Smooth muscle cell (in vitro differentiated cells): ENCODE measurements at regions not wholly inside any gene's neighbourhood (a gene's known extent, or its start where the extent isn't known, plus 50 kb on each side); places are given as distances from the start of the nearest gene placed in this dataset.

Source experiments
- DNase-seq: peaks from one replicate; lab custom pipeline; 2025; ENCODE audit not compliant: unreplicated experiment; lab: John Stamatoyannopoulos, UW
- H2AFZ ChIP-seq: fragments of 200-600 bp; sonication (generic); 2 replicates; pipeline ENCODE4 v1.6.0; 2016; ENCODE audit warnings: antibody characterized with exemption, low read depth, mild to moderate bottlenecking
- H3F3A ChIP-seq: fragments of 200-600 bp; sonication (generic); 2 replicates; pipeline ENCODE4 v1.6.0; 2017; ENCODE audit warnings: antibody characterized with exemption, low read depth
- H3K27ac ChIP-seq: fragments of 200-600 bp; sonication (generic); 2 replicates; pipeline ENCODE4 v1.5.1; 2016; ENCODE audit warnings: low read depth, mild to moderate bottlenecking
- H3K27me3 ChIP-seq: fragments of 200-600 bp; sonication (generic); 2 replicates; pipeline ENCODE4 v1.6.1; 2016; ENCODE audit warnings: low read depth, mild to moderate bottlenecking
- H3K36me3 ChIP-seq: fragments of 200-600 bp; sonication (generic); 2 replicates; pipeline ENCODE4 v1.5.1; 2016; ENCODE audit warnings: low read depth
- H3K4me1 ChIP-seq: fragments of 200-600 bp; sonication (generic); 2 replicates; pipeline ENCODE4 v1.5.1; 2016; ENCODE audit warnings: low read depth
- H3K4me2 ChIP-seq: fragments of 200-600 bp; sonication (generic); 2 replicates; pipeline ENCODE4 v1.6.0; 2016; ENCODE audit warnings: mild to moderate bottlenecking
- H3K4me3 ChIP-seq: fragments of 200-600 bp; sonication (generic); 2 replicates; pipeline ENCODE4 v1.5.1; 2016; ENCODE audit warnings: mild to moderate bottlenecking
- H3K79me2 ChIP-seq: fragments of 200-600 bp; sonication (generic); 2 replicates; pipeline ENCODE4 v1.6.0; 2016; ENCODE audit warnings: low read depth, mild to moderate bottlenecking
- H3K9ac ChIP-seq: fragments of 200-600 bp; sonication (generic); 2 replicates; pipeline ENCODE4 v1.6.0; 2016; ENCODE audit warnings: low read depth
- H3K9me3 ChIP-seq: fragments of 200-600 bp; sonication (generic); replicated peaks from 2 replicates; pipeline ENCODE4 v1.5.1; 2016; ENCODE audit warnings: low read depth
- H4K20me1 ChIP-seq: fragments of 200-600 bp; sonication (generic); 2 replicates; pipeline ENCODE4 v1.6.0; 2016; ENCODE audit warnings: low read depth
- CTCF ChIP-seq: fragments of 200-600 bp; sonication (generic); IDR thresholded peaks from 2 replicates; pipeline ENCODE4 v1.5.1; 2017; ENCODE audit warnings: borderline replicate concordance, mild to moderate bottlenecking, antibody characterized with exemption; ENCODE audit not compliant: insufficient read depth, poor library complexity, severe bottlenecking
- WGBS: methylation state at CpG from one replicate; pipeline ENCODE4 v1.1.7; 2016; ENCODE audit warnings: low lambda C conversion rate; 5-methylcytosine and 5-hydroxymethylcytosine counted together

GRCh38 chr10:61232780-61233179 is 220.4 kb downstream of the TMEM26 start:
- no peak overlapping the region for H3K9ac ChIP-seq
- peaks cover 3% of the 10 kb centered on the region for H3K9me3 ChIP-seq
- H3K36me3 ChIP-seq = no peaks in the 10 kb centered on the region
- no peaks in the 10 kb centered on the region for H3F3A ChIP-seq
- no peaks in the 10 kb centered on the region for H4K20me1 ChIP-seq
- H3K79me2 ChIP-seq = no peaks in the 10 kb centered on the region
- H3K4me1 ChIP-seq = no peaks in the 10 kb centered on the region
- H3K27ac ChIP-seq = no peak overlapping the region
- no peak for DNase-seq
- no peak overlapping the region for H3K4me3 ChIP-seq
- H3K4me2 ChIP-seq = no peak overlapping the region
- no peaks in the 10 kb centered on the region for H3K27me3 ChIP-seq
- no peak for TF ChIP-seq CTCF
- no peak overlapping the region for H2AFZ ChIP-seq

- no peaks in the 10 kb centered on the region for H3K79me2 ChIP-seq
- no peak overlapping the region for H3K27ac ChIP-seq
- DNase-seq = no peak
- H3K4me1 ChIP-seq = no peaks in the 10 kb centered on the region
- no peak for TF ChIP-seq CTCF
- H3K4me2 ChIP-seq = no peak overlapping the region
- no peak overlapping the region for H2AFZ ChIP-seq
- H3K9me3 ChIP-seq = no peaks in the 10 kb centered on the region
- peaks cover 5% of the 10 kb centered on the region for H3K36me3 ChIP-seq
- no peak overlapping the region for H3K9ac ChIP-seq
- no peaks in the 10 kb centered on the region for H3K27me3 ChIP-seq
- no peaks in the 10 kb centered on the region for H3F3A ChIP-seq
- no peaks in the 10 kb centered on the region for H4K20me1 ChIP-seq
- H3K4me3 ChIP-seq = no peak overlapping the region
Measured at GRCh38 chr10:61225939-61226338, 227.2 kb downstream of the TMEM26 start.

GRCh38 chr10:61223576-61223975 is 229.6 kb downstream of the TMEM26 start:
- no peak for TF ChIP-seq CTCF

GRCh38 chr10:61219696-61220095 is 233.5 kb downstream of the TMEM26 start:
- TF ChIP-seq CTCF = no peak
- 83% methylated on average over 1 of the region's 1 CpG for WGBS
- no peak overlapping the region for H3K4me3 ChIP-seq

More at GRCh38 chr10:61223576-61223975, 229.6 kb downstream of the TMEM26 start:
- H3F3A ChIP-seq = no peaks in the 10 kb centered on the region
- peaks cover 5% of the 10 kb centered on the region for H3K36me3 ChIP-seq
- no peaks in the 10 kb centered on the region for H4K20me1 ChIP-seq
- no peak overlapping the region for H3K4me2 ChIP-seq
- H3K79me2 ChIP-seq = no peaks in the 10 kb centered on the region
- H3K4me3 ChIP-seq = no peak overlapping the region
- H3K27me3 ChIP-seq = no peaks in the 10 kb centered on the region
- H3K9ac ChIP-seq = no peak overlapping the region
- DNase-seq = no peak
- H3K27ac ChIP-seq = no peak overlapping the region
- no peaks in the 10 kb centered on the region for H3K4me1 ChIP-seq
- no peak overlapping the region for H2AFZ ChIP-seq
- no peaks in the 10 kb centered on the region for H3K9me3 ChIP-seq

More at GRCh38 chr10:61219696-61220095, 233.5 kb downstream of the TMEM26 start:
- no peaks in the 10 kb centered on the region for H3F3A ChIP-seq
- H3K9me3 ChIP-seq = no peaks in the 10 kb centered on the region
- H3K79me2 ChIP-seq = no peaks in the 10 kb centered on the region
- no peaks in the 10 kb centered on the region for H3K36me3 ChIP-seq
- H3K4me2 ChIP-seq = no peak overlapping the region
- H3K4me1 ChIP-seq = no peaks in the 10 kb centered on the region
- no peak for DNase-seq
- no peaks in the 10 kb centered on the region for H4K20me1 ChIP-seq
- H3K9ac ChIP-seq = no peak overlapping the region
- no peaks in the 10 kb centered on the region for H3K27me3 ChIP-seq
- no peak overlapping the region for H2AFZ ChIP-seq
- no peak overlapping the region for H3K27ac ChIP-seq
